Fibroblast of lung (primary cell): ENCODE measurements at regions not wholly inside any gene's neighbourhood (a gene's known extent, or its start where the extent isn't known, plus 50 kb on each side); places are given as distances from the start of the nearest gene placed in this dataset.

Experiments
- DNase-seq, 2 donors: peaks; one replicate each; pipeline versions ENCODE4 v3.0.0 to v3.0.0-alpha.2; 2010; ENCODE audit warnings: low read depth in 2 of 2
- H2AFZ ChIP-seq: 2 replicates; pipeline ENCODE4 v1.5.1; 2012; ENCODE audit warnings: low read length, control low read depth, inconsistent platforms
- H3K27ac ChIP-seq: 2 replicates; pipeline ENCODE4 v1.5.1; 2011; ENCODE audit warnings: low read length, control low read depth; ENCODE audit not compliant: insufficient read depth
- H3K27me3 ChIP-seq: 2 replicates; pipeline ENCODE4 v1.5.1; 2011; ENCODE audit warnings: mild to moderate bottlenecking, low read length; ENCODE audit not compliant: control insufficient read depth, insufficient read depth
- H3K36me3 ChIP-seq: 2 replicates; pipeline ENCODE4 v1.5.1; 2011; ENCODE audit warnings: low read length; ENCODE audit not compliant: control insufficient read depth, insufficient read depth
- H3K4me1 ChIP-seq: 2 replicates; pipeline ENCODE4 v1.5.1; 2011; ENCODE audit warnings: low read length; ENCODE audit not compliant: control insufficient read depth, insufficient read depth; ENCODE audit errors: extremely low read depth
- H3K4me2 ChIP-seq: 2 replicates; pipeline ENCODE4 v1.5.1; 2011; ENCODE audit warnings: low read length, control low read depth; ENCODE audit not compliant: insufficient read depth; ENCODE audit errors: extremely low read depth
- H3K4me3 ChIP-seq, 4 experiments: fragments of 200-600 bp in 1 of 4; sonication (generic) in 1 of 4; replicated peaks in 1 of 4; 2 replicates each; pipeline ENCODE4 v1.5.1; 2011 to 2016; ENCODE audit warnings: low read length in 4 of 4, low read depth in 3 of 4, mild to moderate bottlenecking in 3 of 4, control low read depth in 2 of 4, inconsistent platforms in 1 of 4, mixed read lengths in 1 of 4; ENCODE audit not compliant: insufficient read depth in 1 of 4; ENCODE audit errors: control extremely low read depth in 1 of 4
- H3K79me2 ChIP-seq: 2 replicates; pipeline ENCODE4 v1.5.1; 2012; ENCODE audit warnings: mild to moderate bottlenecking, low read length, inconsistent platforms; ENCODE audit not compliant: control insufficient read depth, insufficient read depth
- H3K9ac ChIP-seq: 2 replicates; pipeline ENCODE4 v1.5.1; 2011; ENCODE audit warnings: mild to moderate bottlenecking, low read length, control low read depth; ENCODE audit not compliant: insufficient read depth
- H3K9me3 ChIP-seq: 2 replicates; pipeline ENCODE4 v1.5.1; 2012; ENCODE audit warnings: low read depth, low read length; ENCODE audit not compliant: control insufficient read depth, insufficient read depth
- H4K20me1 ChIP-seq: 2 replicates; pipeline ENCODE4 v1.5.1; 2011; ENCODE audit warnings: low read length; ENCODE audit not compliant: control insufficient read depth, insufficient read depth; ENCODE audit errors: extremely low read depth
- CTCF ChIP-seq, 2 donors: IDR thresholded peaks in 1 of 2; conservative IDR thresholded peaks in 1 of 2; 1 replicate in 1 of 2; 2 replicates in 1 of 2; pipeline ENCODE4 v1.5.1; 2011 to 2012; ENCODE audit warnings: low read length in 2 of 2, control low read depth in 1 of 2, inconsistent platforms in 1 of 2, low read depth in 1 of 2, mild to moderate bottlenecking in 1 of 2
- EZH2 ChIP-seq: IDR thresholded peaks from 2 replicates; pipeline ENCODE4 v1.5.1; 2012; ENCODE audit warnings: low read length, control low read depth, mild to moderate bottlenecking; ENCODE audit errors: missing control alignments

DNA sequence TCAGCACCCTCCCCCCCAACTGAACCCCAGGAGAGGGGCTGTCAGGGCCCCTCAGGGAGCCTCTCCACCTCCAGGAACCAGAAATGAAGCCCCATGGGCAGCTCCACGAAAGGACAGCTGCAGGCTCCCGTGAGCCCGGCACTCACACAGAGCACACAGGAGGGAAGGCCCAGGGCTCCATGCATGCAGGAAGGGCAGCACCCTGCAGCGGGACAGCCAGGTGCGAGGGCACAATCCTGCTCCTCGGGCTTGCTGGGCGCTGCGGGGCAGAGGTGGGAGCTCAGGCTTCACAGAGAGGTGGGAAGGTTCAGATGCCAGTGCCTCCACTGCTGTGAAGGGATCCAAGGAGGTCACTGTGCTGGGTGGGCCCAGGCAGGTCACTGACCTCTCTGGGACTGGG is 90.0 kb downstream of the HMX1 start:
- TF ChIP-seq CTCF (conservative IDR thresholded peaks at IDR 0.05 in 1 of 2, IDR thresholded peaks at IDR 0.05 in 1 of 2; ENCODE audit: low read depth in 1 of 2, low read length in 2 of 2) (no peak), EZH2 (no peak)
- Histone ChIP-seq H3K27me3 (no peaks in the 10 kb centered on the region), H3K79me2 (no peaks in the 10 kb centered on the region), H3K4me1 (no peaks in the 10 kb centered on the region), H3K9me3 (no peaks in the 10 kb centered on the region), H3K9ac (no peak overlapping the region), H2AFZ (no peak overlapping the region), H4K20me1 (no peaks in the 10 kb centered on the region), H3K4me2 (no peak overlapping the region), H3K4me3 (no peak overlapping the region), H3K27ac (no peak overlapping the region), H3K36me3 (no peaks in the 10 kb centered on the region)
- DNase-seq = no peak

DNA sequence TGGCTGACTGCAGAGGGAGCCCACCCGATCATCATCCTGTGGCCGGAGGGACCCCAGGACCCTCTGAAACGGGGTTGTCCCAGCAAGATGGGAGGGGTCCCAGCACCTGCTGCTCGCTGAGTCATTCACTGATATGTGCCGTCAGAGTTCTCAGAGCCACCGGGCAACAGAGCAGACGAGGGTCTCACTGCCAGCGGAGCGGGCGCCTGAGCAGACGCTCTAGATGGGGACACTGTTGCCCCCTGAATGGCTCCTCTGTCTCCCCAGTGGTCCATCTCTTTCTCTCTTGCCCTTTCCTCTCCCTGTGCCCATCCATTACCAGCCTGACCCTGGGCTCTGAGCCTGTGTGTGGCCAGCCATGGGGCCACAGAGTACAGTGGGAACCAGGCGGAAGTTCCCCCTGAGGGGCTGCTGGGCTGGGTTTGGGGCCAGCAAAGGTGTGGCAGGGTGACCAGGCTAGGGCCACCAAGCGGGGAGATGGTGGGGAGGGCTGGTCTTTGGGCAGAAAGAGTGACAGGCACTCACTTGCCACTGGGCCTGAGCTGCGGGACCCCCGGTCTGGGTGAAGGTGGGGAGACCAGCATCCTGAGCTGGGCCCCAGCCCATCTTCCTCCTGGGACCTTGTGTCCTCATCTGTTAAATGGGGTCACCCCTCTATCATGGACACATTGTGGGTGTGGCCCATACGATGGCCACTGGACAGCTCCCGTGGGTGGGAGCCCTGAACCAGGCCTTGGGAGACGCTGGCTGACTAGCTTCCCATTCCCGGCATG is 90.9 kb downstream of the HMX1 start:
- no peak overlapping the region for H3K27ac ChIP-seq
- H3K27me3 ChIP-seq = no peaks in the 10 kb centered on the region
- H3K36me3 ChIP-seq = no peaks in the 10 kb centered on the region
- H2AFZ ChIP-seq = no peak overlapping the region
- H3K4me2 ChIP-seq = no peak overlapping the region
- H3K79me2 ChIP-seq = no peaks in the 10 kb centered on the region
- H3K9ac ChIP-seq = no peak overlapping the region
- no peaks in the 10 kb centered on the region for H3K4me1 ChIP-seq
- H3K4me3 ChIP-seq = no peak overlapping the region
- TF ChIP-seq CTCF (conservative IDR thresholded peaks at IDR 0.05 in 1 of 2, IDR thresholded peaks at IDR 0.05 in 1 of 2; ENCODE audit: low read depth in 1 of 2, low read length in 2 of 2) (no peak), EZH2 (no peak)
- DNase-seq = no peak
- H4K20me1 ChIP-seq = no peaks in the 10 kb centered on the region
- no peaks in the 10 kb centered on the region for H3K9me3 ChIP-seq

DNA sequence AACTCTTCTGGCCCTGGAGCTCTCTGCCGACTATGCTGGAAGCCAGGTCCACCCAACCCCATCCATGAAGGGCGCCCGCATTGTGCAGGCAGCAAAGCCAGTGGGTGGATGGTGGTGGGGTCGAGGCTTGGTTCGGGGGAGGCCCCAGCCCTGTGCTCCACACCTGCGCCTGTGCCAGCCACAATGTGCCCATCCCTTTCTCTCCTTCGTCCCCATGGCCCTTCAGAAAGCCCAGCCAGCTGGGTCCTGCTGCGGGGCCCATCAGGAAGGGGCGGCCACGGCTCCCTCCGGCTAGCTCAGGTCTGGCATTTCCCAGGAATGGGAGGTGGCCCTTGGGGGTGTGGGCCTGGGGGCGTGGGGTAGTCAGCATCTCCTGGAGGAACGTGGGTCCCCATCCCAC is 91.6 kb downstream of the HMX1 start:
- Histone ChIP-seq H3K9ac (no peak overlapping the region), H3K36me3 (no peaks in the 10 kb centered on the region), H3K79me2 (no peaks in the 10 kb centered on the region), H3K4me3 (no peak overlapping the region), H2AFZ (no peak overlapping the region), H3K4me1 (no peaks in the 10 kb centered on the region), H3K27me3 (no peaks in the 10 kb centered on the region), H3K9me3 (no peaks in the 10 kb centered on the region), H3K4me2 (no peak overlapping the region), H3K27ac (no peak overlapping the region), H4K20me1 (no peaks in the 10 kb centered on the region)
- no peak for DNase-seq
- TF ChIP-seq EZH2 = no peak
- TF ChIP-seq CTCF (conservative IDR thresholded peaks at IDR 0.05 in 1 of 2, IDR thresholded peaks at IDR 0.05 in 1 of 2; ENCODE audit: low read depth in 1 of 2, low read length in 2 of 2) = no peak
